Pulmonary artery endothelial cell (primary cell): ENCODE measurements at regions not wholly inside any gene's neighbourhood (a gene's known extent, or its start where the extent isn't known, plus 50 kb on each side); places are given as distances from the start of the nearest gene placed in this dataset.
"Not testable (repeated sequence)": the region's sequence is repeated elsewhere in the genome, so short reads cannot be mapped to it uniquely, and the experiment has no call there.

Experiments
- DNase-seq: peaks from one replicate; pipeline ENCODE4 v3.0.0-alpha.2; 2011; ENCODE audit warnings: low read depth, low spot score

- DNase-seq, result no peak
These were observed 388.2 kb downstream of the KCNA4 start for GRCh38 chr11:29628609-29629008.

- no peak for DNase-seq
These were observed 389.3 kb downstream of the KCNA4 start for GRCh38 chr11:29627541-29627940.

GRCh38 chr11:29623144-29623722 is 393.6 kb downstream of the KCNA4 start:
- no peak for DNase-seq

GRCh38 chr11:29616611-29617010 is 400.2 kb downstream of the KCNA4 start:
- DNase-seq, result no peak

- no peak for DNase-seq
These were observed 404.4 kb downstream of the KCNA4 start for GRCh38 chr11:29612423-29612822.

GRCh38 chr11:29606330-29607031 is 410.3 kb downstream of the KCNA4 start:
- DNase-seq, result no peak

GRCh38 chr11:29600151-29600575 is 416.7 kb downstream of the KCNA4 start:
- not testable (repeated sequence) for DNase-seq

- DNase-seq, result no peak
These were observed 432.5 kb downstream of the KCNA4 start for GRCh38 chr11:29584342-29584741.

GRCh38 chr11:29578806-29579205 is 438.0 kb downstream of the KCNA4 start:
- no peak for DNase-seq

- no peak for DNase-seq
These were observed 452.3 kb downstream of the KCNA4 start for GRCh38 chr11:29564486-29564885.

- DNase-seq, result no peak
These were observed 454.6 kb downstream of the KCNA4 start for GRCh38 chr11:29562183-29562582.

GRCh38 chr11:29553990-29554389 is 462.8 kb downstream of the KCNA4 start:
- no peak for DNase-seq

- no peak for DNase-seq
These were observed 478.3 kb downstream of the KCNA4 start for GRCh38 chr11:29538339-29539036.

GRCh38 chr11:29534836-29535235 is 482.0 kb downstream of the KCNA4 start:
- DNase-seq, result no peak

GRCh38 chr11:29530961-29531360 is 485.9 kb downstream of the KCNA4 start:
- no peak for DNase-seq

- peak; percentile 74 for DNase-seq
These were observed 489.4 kb downstream of the KCNA4 start for GRCh38 chr11:29527391-29527936.

- no peak for DNase-seq
These were observed 498.2 kb downstream of the KCNA4 start for GRCh38 chr11:29518389-29519174.

GRCh38 chr11:29511394-29511793 is 505.4 kb downstream of the KCNA4 start:
- DNase-seq, result no peak

GRCh38 chr11:29507376-29507775 is 509.5 kb downstream of the KCNA4 start:
- no peak for DNase-seq

GRCh38 chr11:29495676-29496075 is 521.2 kb downstream of the KCNA4 start:
- DNase-seq, result no peak

- no peak for DNase-seq
These were observed 525.9 kb downstream of the KCNA4 start for GRCh38 chr11:29490938-29491337.

GRCh38 chr11:29486301-29486700 is 530.5 kb downstream of the KCNA4 start:
- no peak for DNase-seq
